Activated CD8-positive, alpha-beta memory T cell treated with anti-CD3 and anti-CD28 coated beads, Interleukin-2, amount 50 U/mL, for 4 hours (primary cell): ENCODE measurements at regions not wholly inside any gene's neighbourhood (a gene's known extent, or its start where the extent isn't known, plus 50 kb on each side); places are given as distances from the start of the nearest gene placed in this dataset.

ENCODE experiments used
- DNase-seq: peaks from one replicate; pipeline ENCODE4 v3.0.0-alpha.2; 2020

DNA sequence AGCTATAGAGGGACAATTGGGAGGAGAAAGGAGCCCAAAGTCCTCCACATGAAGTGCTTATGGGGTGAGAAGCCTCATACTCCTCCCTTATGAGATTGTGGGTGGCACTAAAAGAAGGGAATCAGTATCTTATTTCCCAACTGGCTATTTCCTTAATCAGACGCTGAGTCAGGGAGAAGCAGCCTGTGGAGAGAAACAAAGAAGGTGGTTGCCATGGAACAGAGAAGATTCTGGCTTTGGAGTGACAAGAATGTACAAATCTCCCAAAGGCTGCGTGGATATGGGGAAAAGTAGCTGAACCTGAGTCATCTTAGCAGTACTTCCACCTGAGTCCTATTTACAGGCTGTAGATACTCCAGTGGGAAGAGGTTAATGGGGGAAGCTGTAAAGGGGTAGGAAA lies 115.8 kb upstream of the CWC22 start:
- DNase-seq = no peak

DNA sequence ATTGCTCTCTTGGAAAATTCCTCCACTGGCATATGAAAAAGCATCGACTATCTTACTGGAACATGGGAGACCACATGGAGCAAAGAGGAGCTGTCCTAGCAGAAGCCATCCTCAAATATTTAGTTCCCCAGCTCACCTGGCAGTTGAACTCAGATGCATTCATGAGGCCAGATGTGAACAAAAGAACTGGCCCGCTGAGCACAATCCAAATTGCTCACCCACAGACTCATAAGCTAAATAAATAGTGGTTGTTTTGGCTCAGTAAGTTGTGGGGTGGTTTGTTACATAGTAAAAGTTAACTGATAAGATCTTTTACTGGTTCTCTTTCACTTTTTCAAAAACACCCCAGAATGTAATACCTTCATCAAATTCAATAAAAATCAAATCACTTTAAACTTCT lies 108.6 kb upstream of the CWC22 start:
- no peak for DNase-seq

DNA sequence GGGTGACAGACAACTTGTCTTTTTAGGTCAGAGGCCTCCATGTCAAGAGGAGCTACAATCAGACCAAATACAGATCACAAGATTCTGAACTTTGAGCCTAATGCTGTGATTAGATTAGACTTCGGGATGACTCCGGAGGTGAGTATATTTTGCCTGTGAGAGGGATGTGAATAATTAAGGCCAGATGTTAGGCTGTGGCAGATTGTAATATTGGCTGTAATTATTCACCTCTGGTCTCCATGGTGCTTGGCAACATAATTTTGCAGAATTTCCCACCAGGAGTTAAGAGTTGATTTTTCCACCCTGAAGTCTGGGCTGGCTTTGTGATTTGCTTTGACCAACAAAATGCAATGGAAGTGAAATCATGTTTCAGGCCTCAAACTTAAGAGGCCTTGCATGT lies 108.2 kb upstream of the CWC22 start:
- no peak for DNase-seq

DNA sequence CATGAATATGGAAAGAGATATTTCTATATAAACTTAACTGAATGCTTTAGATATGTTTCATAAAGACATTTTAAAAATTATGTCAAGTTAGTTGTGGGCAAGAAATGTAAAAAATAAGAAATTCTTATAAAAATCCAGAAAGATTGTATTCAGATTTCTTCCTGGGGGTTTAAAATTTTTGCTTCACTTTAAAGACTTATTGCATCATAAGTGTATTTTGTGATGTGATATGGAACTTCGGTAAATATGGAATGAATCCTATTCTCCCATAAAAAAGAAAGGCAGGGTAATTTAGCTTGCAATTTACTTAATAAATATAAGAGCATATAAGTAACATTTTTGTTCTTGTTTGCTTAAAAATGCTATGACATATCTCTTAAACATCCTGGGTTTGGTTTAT lies 104.8 kb upstream of the CWC22 start:
- no peak for DNase-seq

DNA sequence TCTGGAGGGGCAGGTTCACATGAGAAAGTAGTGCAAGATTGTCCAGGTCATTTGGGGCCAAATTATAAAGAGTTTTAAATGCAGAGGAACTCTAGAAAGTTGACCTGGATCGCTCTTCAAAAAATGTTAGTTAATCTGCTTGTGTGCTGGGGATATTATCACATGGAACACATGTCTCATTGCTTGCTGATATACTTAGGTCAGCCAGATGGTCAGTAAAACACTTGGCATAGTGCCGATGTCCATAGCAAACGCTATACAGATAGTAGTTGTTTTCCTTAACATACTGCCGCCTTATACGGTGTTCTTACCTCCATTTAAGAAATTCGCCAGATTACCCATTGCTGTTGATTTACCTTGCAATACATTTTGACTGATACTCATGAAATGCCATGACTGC lies 103.4 kb upstream of the CWC22 start:
- no peak for DNase-seq

DNA sequence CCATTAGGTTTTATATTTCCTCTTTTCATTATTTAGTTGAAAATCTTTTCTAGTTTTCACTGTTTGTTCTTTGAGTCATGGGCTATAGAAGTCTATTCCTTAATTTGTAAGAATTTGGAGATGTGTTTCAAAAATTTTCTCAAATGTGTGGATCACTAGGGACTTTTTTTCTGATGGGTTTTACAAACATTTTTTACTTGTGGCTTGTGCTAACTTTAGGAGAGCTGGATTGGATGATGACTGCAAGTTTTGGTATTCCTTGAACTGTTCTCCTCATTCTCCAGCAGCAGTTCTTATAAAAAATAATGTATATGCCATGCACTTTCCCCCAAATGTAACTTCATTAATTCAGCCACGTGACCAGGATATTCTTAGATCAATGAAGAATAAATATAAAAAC lies 94.7 kb upstream of the CWC22 start:
- no peak for DNase-seq

DNA sequence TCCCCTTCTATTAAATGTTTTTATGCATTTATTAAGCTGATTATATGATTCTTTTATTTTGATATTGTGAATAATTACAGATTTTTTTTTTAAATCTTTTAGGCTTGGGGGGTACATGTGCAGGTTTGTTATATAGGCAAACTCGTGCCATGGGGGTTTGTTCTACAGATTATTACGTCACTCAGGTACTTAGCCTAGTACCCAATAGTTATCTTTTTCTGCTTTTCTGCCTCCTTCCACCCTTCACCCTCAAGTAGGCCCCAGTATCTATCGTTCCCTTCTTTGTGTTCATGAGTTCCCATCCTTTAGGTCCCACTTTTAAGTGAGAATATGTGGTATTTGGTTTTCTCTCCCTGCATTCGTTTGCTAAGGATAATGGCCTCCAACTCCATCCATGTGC lies 92.2 kb upstream of the CWC22 start:
- no peak for DNase-seq

DNA sequence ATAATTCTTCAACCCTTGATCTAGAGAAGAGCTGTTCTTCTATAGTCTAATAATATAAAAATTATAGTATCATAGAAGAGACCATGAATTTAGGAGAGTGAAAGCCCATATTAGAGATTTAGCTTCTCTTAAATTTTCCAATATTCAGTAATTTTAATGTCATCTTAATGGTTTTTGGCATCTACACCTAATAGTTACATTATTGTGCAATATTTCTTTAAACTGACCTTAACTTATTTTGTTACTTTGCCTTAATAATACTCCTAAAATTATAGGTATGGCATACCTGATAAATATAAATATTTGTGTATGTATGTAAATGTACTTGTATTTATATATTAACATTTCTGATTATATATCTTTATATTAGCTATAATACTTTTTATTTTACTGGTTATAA lies 78.0 kb upstream of the CWC22 start:
- no peak for DNase-seq

DNA sequence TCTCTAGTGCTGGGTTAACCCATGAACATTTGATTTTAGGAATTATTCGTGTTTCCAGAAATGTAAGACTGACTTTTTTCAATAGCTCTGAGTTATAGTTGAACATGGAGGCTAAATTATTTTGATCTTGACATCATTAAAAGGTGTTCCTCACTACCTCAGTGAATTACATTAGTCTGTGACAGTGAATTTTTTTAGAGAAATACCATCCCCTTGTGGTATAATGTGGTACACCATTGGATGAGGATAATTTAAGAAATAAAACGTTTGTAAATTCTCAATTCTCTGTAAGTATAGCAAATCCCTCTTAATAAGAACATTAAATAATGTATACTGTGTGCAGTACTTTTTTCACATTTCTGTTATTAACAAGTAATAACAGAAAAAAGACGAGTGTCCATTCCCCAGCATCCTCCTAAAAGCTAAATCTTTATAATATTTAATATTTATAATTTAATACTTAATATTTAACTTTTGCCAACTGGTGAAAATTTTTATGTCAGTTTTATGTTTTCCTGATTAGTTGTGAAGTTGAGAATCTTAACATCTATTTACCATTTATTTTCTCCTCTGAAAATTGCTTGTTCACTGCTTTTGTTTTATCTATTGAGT lies 70.3 kb upstream of the CWC22 start:
- DNase-seq = no peak

DNA sequence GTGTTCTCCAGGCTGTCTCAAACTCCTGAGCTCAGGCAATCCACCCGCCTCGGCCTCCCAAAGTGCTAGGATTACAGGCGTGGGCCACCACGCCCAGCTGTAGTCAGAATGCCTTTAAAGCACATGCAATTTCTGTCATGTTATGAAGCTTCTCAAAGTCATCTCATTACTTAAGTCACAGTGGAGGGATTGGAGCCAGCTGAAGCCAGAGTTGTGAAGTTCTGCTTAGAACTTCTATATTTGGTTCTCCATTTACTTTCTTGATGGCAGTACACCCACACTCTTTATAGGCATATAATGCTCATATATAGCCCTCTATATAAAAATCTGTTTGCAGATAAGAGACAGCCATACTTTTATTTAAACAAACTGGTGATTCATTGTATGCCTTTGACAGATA lies 68.8 kb upstream of the CWC22 start:
- DNase-seq = no peak

DNA sequence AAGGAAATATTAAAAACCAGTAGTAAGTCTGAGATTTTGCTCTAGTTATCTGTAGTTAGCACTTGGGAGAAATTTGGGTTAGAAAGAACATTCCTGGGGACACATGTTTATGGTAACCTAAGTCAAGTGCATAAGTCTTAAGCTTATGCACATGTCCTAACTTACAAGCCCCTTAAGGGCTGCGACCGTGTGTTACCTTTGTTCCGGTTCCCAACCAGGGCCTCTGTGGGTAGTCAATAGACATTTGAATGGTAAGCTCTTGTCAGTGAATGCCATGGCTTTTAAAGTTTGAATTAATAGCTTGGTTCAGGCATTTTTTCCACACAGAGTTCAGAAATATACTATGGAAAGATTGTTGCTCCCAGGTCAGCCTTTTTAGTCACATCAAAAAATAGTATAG lies 64.7 kb upstream of the CWC22 start:
- no peak for DNase-seq

DNA sequence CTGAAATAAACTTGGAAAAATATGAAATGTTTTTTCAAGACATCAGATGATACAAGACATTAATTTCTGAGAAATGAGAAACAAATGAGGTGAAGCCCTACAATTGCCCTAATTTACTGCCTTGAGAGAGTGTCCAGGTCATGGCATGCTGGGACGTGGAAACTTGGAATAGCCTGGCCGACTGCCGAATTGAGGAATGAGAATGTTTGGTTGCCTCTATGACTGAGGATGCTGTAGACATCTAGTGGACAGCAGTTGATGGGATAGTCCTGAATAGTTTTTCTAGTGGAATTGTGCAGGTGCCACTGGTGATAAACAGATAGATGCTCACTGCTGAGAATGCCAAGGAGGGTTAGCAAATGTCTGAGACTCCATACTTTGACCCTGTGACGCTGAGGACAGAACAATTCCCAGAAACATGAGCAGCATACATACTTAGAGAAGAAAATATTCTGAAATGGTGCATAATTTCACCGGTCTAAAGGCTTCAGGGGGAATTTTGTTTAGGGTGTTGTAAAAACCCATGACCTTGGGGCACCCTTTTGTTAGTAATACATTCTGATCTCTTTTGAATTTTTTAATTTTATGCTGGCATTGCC lies 56.5 kb upstream of the CWC22 start:
- DNase-seq = no peak

DNA sequence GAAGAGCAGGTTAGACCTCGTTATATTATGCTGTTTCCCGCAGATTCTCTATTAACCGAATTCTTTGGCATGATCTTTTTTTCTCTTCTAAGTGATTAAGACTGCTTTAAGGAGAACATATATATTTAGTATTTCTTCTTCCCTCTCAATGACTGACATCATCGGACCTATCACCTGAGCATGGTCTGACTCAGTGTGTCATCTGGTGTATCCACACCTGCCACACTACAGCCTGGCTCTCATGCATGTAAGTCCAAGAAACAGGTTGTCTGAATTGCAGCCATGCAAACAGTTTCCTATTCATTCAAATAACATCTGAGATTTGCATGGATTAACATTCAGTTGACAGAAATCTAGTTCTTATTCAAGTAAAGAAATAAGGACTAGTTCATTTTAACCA lies 55.1 kb upstream of the CWC22 start:
- DNase-seq = no peak

DNA sequence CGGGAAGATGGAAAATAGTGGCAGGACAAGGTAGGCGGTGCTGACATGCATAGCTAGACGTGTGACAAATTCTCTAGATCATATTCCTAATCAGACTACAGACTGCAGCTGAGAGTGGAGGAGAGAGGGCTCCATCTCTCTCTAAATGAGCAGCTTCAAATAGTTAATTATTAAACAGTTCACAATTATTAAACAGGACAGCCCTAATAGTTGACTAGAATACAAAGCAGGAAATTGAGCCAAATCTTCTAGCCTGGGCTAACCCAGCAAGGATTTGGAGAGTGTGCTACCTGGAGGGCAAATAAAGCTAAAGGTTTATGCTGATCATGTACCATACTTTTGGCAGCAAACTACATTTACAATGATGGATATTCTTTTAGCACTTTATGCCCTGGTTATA lies 54.4 kb upstream of the CWC22 start:
- no peak for DNase-seq

DNA sequence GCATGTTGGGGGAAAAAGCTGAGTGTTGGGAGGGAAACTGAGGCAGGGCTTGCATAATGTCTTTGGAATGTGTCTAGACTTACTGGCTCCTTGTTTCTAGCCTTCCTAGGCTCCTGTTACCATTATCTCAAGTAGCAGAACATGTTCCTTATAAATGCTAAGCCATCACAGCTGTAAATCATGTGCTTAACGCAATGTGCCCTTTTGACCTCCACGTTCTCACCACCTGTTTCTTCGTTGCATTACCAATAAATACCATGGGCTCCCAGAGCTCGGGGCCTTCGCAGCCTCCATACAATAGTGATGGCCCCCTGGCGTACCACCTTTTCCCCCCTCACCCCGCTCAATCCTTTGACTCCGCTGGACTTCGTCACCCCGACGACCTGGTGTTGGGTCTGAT lies 54.0 kb upstream of the CWC22 start:
- DNase-seq = no peak

DNA sequence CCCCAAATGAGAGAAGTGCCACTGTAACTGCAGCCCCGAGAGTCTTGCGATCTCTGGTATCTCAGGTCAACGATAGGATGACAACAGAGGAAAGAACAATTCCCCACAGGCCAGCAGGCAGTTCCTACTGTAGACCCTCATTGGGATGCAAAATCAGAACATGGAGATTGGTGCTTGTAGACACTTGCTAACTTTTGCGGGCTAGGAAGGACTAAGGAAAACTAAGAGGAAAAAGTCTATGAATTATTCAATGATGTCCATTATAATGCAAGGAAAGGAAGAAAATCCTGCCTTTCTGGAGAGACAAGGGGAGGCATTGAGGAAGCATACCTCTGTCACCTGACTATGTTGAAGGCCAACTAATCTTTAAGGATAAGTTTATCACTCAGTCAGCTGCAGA lies 51.9 kb upstream of the CWC22 start:
- no peak for DNase-seq

DNA sequence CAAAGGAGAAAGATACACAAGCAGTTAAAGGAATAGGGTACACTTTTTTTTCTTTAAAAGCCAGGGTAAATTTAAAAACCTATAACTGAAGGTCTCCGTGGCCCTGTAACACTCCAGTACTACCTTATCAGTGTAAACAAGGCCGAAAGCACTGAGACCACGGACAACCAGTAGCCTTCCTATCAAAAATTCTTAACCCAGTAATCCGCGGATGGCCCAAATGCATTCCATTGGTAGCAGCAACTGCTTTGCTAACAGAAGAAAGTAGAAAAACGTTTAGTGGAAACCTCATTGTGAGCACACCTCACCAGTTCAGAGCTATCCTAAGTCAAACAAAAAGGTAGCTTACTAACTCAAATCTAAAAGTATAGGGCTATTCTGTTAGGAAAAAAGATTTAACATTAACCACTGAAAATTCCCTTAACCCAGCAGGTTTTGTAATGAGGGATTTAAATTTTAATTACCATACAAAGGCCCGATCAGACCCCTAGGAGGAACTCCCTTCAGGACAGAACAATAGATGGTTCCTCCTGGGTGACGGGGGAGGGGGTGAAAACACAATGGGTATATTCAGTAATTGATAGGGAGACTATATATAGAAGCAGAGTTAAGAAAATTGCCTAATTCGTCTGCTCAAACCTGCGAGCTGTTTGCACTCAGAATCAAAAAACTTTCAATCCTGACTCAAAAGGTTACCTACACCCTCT lies 50.8 kb upstream of the CWC22 start:
- DNase-seq = no peak
